Left lung (tissue), 4 donors: ENCODE measurements at regions not wholly inside any gene's neighbourhood (a gene's known extent, or its start where the extent isn't known, plus 50 kb on each side); places are given as distances from the start of the nearest gene placed in this dataset.

Experiments used
- ATAC-seq: fragments of 200-7000 bp; cut with Tn5 transposase; one replicate; pipeline ENCODE4 v1.9.1; 2020; ENCODE audit warnings: moderate library complexity
- DNase-seq, 4 donors: peaks; one replicate each; pipeline ENCODE4 v3.0.0-alpha.2; 2013 to 2020
- H3K27ac ChIP-seq, 2 donors: fragments of 200-600 bp; sonication (generic) in 1 of 2; one replicate each; pipeline versions ENCODE4 v1.5.0 to v1.8.0; 2020 to 2021
- H3K27me3 ChIP-seq, 2 donors: fragments of 200-600 bp; sonication (generic) in 1 of 2; one replicate each; pipeline versions ENCODE4 v1.5.0 to v1.8.0; 2020 to 2021
- H3K36me3 ChIP-seq, 2 donors: fragments of 200-600 bp; sonication (generic) in 1 of 2; one replicate each; pipeline versions ENCODE4 v1.5.0 to v1.8.0; 2020 to 2021
- H3K4me1 ChIP-seq, 2 donors: fragments of 200-600 bp; one replicate each; pipeline ENCODE4 v1.8.0; 2021
- H3K4me3 ChIP-seq, 2 donors: fragments of 200-600 bp; sonication (generic) in 1 of 2; one replicate each; pipeline versions ENCODE4 v1.5.0 to v1.8.0; 2020 to 2021; ENCODE audit warnings: mild to moderate bottlenecking in 1 of 2
- H3K9me3 ChIP-seq, 2 donors: fragments of 200-600 bp; sonication (generic) in 1 of 2; one replicate each; pipeline versions ENCODE4 v1.5.0 to v1.8.0; 2020 to 2021
- CTCF ChIP-seq, 2 donors: fragments of 200-600 bp; sonication (generic) in 1 of 2; IDR thresholded peaks; one replicate each; pipeline versions ENCODE4 v1.5.0 to v1.8.0; 2021; ENCODE audit warnings: antibody characterized with exemption in 2 of 2
- intact Hi-C, 2 donors: fragments of 100-400 bp; cut with DNase I; formaldehyde crosslinking; loops; one replicate each; pipeline versions ENCODE4 v1.11.2 to v1.14.2; 2022
- donor health status: DM: no; HTN: yes; CAD: no.
- donor health status: DM: no; HTN: no; CAD: no.

- no peak for ATAC-seq
- DNase-seq, result no peak
- intact Hi-C loops, result no loop called here
- TF ChIP-seq CTCF (IDR thresholded peaks at IDR 0.05), result no peak
- no peaks in the 10 kb centered on the region for H3K27me3 ChIP-seq
- no peaks in the 10 kb centered on the region for H3K36me3 ChIP-seq
- no peaks in the 10 kb centered on the region for H3K9me3 ChIP-seq
- H3K27ac ChIP-seq, result no peak overlapping the region
- no peak overlapping the region for H3K4me3 ChIP-seq
- H3K4me1 ChIP-seq, result no peaks in the 10 kb centered on the region
These were observed 51.0 kb upstream of the L3MBTL3 start for GRCh38 chr6:129967427-129967826.

DNA sequence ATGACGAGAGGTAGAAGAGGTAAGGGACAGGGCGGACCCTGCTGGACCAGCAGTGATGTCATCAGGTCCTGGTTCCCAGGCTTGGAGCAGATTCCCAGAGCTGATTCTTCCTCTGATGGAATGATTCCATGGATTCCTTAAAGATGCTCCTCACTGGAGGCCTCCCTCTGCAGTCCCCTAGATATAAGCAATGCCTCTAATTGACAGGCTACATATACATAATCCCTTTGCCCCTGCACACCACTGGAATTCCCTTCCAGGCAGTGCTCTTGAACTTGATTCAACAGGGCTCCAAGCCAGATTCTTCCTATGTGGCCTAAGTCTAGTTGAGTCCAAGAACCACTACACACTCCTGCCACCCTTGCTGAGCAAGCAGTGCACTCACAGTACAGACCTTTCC, 52.3 kb upstream of the L3MBTL3 start:
- H3K27me3 ChIP-seq, result no peaks in the 10 kb centered on the region
- no peak for TF ChIP-seq CTCF (IDR thresholded peaks at IDR 0.05)
- no peaks in the 10 kb centered on the region for H3K9me3 ChIP-seq
- H3K4me3 ChIP-seq, result no peak overlapping the region
- no peaks in the 10 kb centered on the region for H3K4me1 ChIP-seq
- ATAC-seq, result no peak
- intact Hi-C loops, result no loop called here
- no peak for DNase-seq
- H3K27ac ChIP-seq, result no peak overlapping the region
- no peaks in the 10 kb centered on the region for H3K36me3 ChIP-seq

DNA sequence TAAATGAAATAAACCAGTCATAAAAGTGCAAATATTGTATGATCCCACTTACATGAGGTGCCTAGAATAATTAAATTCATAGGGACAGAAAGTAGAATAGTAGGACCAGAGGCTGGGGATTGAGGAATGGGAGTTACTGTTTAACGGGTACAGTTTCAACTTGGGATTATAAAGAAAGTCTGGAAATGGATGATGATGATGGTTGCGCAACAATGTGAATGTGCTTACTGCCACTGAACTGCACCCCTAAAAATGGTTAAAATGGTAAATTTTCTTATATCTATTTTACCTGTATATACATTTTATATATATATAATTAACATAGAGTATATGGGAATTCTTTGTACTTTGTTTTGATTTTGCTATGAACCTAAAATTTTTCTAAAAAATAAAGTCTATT, 53.3 kb upstream of the L3MBTL3 start:
- H3K4me1 ChIP-seq, result no peaks in the 10 kb centered on the region
- ATAC-seq (no peak), DNase-seq (no peak)
- intact Hi-C loops, result no loop called here
- no peaks in the 10 kb centered on the region for H3K27me3 ChIP-seq
- no peaks in the 10 kb centered on the region for H3K36me3 ChIP-seq
- no peak overlapping the region for H3K27ac ChIP-seq
- no peaks in the 10 kb centered on the region for H3K9me3 ChIP-seq
- no peak overlapping the region for H3K4me3 ChIP-seq
- TF ChIP-seq CTCF (IDR thresholded peaks at IDR 0.05), result no peak

DNA sequence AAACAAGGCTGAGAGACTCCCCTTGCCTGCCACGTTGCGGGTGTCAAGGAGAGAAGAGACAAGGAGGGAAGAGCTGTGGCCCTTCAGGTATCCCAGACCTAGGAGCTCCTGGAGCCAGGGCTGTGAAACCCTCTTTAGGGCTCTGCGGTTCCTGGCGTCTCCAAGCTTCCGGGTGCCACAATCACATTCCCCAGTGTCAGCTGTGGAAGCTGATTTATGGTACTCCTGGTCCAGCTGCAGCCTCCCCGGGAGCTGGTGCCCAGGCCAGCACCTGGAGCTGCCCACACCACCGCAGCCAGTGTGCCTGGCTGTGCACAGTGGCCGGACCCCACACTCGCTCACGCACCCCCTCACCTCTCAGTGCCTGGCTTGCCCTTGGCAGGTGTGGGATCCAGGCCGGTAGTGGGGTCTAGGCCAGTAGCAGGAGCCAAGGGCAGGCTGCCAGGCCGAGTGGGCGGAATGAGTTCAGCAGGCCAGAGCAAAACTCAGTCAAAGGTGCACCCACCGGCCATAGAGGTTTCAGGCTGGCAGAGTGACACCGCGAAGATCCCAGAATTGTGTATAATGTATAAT, 58.9 kb upstream of the L3MBTL3 start:
- Histone ChIP-seq H3K4me1 (no peaks in the 10 kb centered on the region), H3K27ac (no peak overlapping the region), H3K4me3 (no peak overlapping the region), H3K9me3 (no peaks in the 10 kb centered on the region), H3K36me3 (no peaks in the 10 kb centered on the region), H3K27me3 (no peaks in the 10 kb centered on the region)
- no peak for TF ChIP-seq CTCF (IDR thresholded peaks at IDR 0.05)
- DNase-seq (peak in 1 of 4 donors; percentile 73), ATAC-seq (no peak)
- intact Hi-C loops, result no loop called here

DNA sequence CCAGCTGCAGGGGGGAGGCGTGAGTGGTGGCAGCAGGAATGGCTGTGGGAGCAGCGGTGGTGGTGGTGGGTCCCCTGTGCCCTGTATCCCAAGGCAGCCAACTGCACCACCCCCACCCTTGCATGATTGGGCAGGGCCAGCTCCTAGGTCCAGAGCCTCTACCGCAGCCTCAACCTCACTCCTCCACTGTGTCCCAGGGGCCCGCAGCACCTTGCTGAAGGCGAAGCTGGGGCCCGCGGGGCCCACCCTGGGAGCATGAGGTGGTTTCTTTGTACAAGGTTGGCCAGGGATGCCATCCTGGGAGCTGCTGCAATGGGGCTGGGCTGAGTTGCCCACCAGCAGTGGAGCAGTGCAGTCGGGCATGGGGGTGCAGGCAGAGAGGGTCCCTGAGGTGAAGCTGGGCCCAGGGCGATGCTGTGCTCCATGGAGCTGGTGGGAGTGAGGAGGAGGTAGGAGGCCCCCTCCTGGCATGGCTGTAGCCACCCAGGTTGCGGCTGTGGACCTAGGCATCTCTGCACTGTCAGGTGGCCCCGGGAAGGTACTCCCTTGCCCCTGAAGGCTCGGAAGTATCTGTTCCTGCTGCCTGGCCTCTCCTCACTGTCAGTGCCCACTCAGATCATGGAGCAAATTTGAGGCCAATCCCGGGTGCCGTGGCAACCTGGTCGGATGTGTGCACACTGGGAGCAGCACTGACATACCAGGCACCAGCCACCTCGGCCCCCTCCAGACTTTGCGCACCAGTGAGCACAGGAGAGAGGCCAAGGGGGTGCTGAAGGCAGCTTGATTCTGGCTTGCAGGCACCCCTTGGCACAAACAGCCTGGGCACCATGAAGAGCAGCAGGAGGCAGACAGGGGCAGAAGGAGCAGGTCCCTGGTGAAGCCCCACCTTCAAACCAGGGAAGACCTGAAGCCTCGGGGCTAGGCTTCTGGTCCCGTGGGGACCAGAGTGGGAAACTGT, 60.2 kb upstream of the L3MBTL3 start:
- Histone ChIP-seq H3K9me3 (no peaks in the 10 kb centered on the region), H3K27me3 (no peaks in the 10 kb centered on the region), H3K27ac (no peak overlapping the region), H3K4me3 (no peak overlapping the region), H3K4me1 (no peaks in the 10 kb centered on the region), H3K36me3 (no peaks in the 10 kb centered on the region)
- DNase-seq (no peak), ATAC-seq (no peak)
- intact Hi-C loops, result no loop called here
- no peak for TF ChIP-seq CTCF (IDR thresholded peaks at IDR 0.05)
